GM06990 (cell line): ENCODE measurements at regions not wholly inside any gene's neighbourhood (a gene's known extent, or its start where the extent isn't known, plus 50 kb on each side); places are given as distances from the start of the nearest gene placed in this dataset.

ENCODE experiments used
- DNase-seq: peaks from one replicate; pipeline ENCODE4 v3.0.0-alpha.2; 2011; ENCODE audit not compliant: insufficient read length; ENCODE audit errors: extremely low read depth
- H3K27me3 ChIP-seq: replicated peaks from 2 replicates; pipeline ENCODE4 v1.6.0; 2011; ENCODE audit warnings: low read length; ENCODE audit not compliant: control insufficient read depth, insufficient read depth
- H3K36me3 ChIP-seq: 2 replicates; pipeline ENCODE4 v1.5.1; 2011; ENCODE audit warnings: low read length; ENCODE audit not compliant: control insufficient read depth, insufficient read depth
- H3K4me3 ChIP-seq: replicated peaks from 2 replicates; pipeline ENCODE4 v1.5.1; 2011; ENCODE audit warnings: low read depth, mild to moderate bottlenecking, control low read depth, low read length
- CTCF ChIP-seq: IDR thresholded peaks from 2 replicates; pipeline ENCODE4 v1.5.1; 2011; ENCODE audit warnings: low read length, control low read depth, mild to moderate bottlenecking, inconsistent platforms; ENCODE audit not compliant: insufficient read depth, poor library complexity, severe bottlenecking

GRCh38 chr14:26932606-26933005, 334.8 kb upstream of the NOVA1 start:
- TF ChIP-seq CTCF = no peak
- no peak for DNase-seq
- Histone ChIP-seq H3K36me3 (no peaks in the 10 kb centered on the region), H3K4me3 (no peak overlapping the region), H3K27me3 (no peaks in the 10 kb centered on the region)

DNA sequence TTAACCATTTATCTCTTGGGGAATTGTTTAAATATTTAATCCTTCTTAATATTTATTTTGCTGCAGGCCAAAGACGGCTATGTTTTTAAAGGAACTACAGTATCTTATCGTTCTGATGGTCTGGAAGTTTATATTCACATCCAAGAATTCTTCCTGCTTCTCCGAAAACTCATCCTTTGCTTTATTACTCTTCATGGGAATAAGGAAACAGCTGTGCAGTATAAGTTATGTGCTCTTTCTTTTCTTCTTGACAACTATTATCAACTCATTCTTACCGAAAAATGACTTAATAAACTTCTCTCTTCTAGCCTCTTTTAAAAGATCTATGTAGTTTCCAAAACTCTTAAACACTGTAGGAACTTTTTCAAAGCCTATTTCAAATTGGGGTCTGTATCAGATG, 335.6 kb upstream of the NOVA1 start:
- Histone ChIP-seq H3K27me3 (no peaks in the 10 kb centered on the region), H3K36me3 (no peaks in the 10 kb centered on the region), H3K4me3 (no peak overlapping the region)
- no peak for TF ChIP-seq CTCF
- no peak for DNase-seq

DNA sequence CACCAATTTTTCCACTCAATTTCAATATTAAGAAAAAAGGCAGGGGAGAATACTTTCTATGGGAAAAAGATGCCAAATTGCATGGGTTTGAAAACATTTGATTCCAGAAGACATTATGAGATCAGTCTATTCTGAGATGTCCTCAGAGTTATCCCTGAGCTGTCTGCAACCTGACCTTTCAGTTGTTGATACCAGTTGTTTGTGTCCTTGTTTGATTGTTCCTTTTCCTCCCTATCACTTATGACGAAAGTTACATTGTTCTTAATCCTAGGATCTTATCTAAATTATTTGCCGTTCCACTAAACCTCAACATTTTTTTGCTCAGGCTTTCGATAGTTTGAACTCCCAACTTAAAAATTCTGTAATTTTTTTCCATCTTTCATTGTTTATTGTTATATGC, 336.3 kb upstream of the NOVA1 start:
- Histone ChIP-seq H3K4me3 (no peak overlapping the region), H3K36me3 (no peaks in the 10 kb centered on the region), H3K27me3 (no peaks in the 10 kb centered on the region)
- no peak for DNase-seq
- TF ChIP-seq CTCF = no peak

DNA sequence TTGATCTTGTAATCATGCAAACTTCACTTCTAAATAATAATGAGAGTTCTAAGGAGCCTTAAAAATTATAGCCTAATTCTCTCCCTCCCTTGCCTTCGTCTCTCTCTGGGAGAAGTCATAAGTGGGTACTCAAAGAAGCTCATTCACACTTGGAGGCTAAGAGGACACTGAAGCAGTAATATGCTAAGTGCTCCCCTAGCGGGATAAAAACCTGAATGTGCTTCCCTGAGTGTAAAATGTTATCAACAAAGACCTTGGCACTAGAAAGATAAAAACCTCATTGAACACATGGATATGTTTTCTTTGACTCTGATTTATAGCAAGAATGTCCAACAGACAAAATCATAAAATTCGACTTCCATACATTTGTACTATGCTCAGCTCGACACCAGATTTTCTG, 337.9 kb upstream of the NOVA1 start:
- DNase-seq = no peak
- no peaks in the 10 kb centered on the region for H3K27me3 ChIP-seq
- no peak overlapping the region for H3K4me3 ChIP-seq
- no peaks in the 10 kb centered on the region for H3K36me3 ChIP-seq
- TF ChIP-seq CTCF = no peak

- Histone ChIP-seq H3K4me3 (no peak overlapping the region), H3K36me3 (no peaks in the 10 kb centered on the region), H3K27me3 (no peaks in the 10 kb centered on the region)
- TF ChIP-seq CTCF = no peak
- DNase-seq = no peak
These were observed 340.2 kb upstream of the NOVA1 start for GRCh38 chr14:26938054-26938453.

DNA sequence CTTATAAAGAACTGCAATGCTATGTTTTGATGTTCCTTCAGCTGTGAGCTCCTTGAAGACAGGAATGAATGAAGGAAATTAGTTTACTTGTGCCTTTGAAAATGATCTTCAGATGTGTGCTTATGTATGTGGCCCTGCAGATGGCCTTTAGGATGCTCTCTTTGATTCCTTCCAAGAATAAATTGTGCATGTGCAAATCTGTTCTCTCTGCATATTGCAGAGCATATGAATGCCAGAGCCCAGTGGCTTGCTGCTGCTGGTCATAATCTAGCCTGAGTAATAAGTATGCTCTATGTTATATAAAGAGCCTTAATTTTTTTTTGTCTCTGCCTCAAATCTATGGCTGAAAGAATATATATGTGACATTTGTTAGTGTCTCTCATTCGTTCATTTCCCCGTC, 341.9 kb upstream of the NOVA1 start:
- DNase-seq = no peak
- no peak for TF ChIP-seq CTCF
- no peak overlapping the region for H3K4me3 ChIP-seq

More for the DNA sequence above, 341.9 kb upstream of the NOVA1 start:
- Histone ChIP-seq H3K36me3 (no peaks in the 10 kb centered on the region), H3K27me3 (no peaks in the 10 kb centered on the region)
